HepG2 (cell line): ENCODE measurements at regions not wholly inside any gene's neighbourhood (a gene's known extent, or its start where the extent isn't known, plus 50 kb on each side); places are given as distances from the start of the nearest gene placed in this dataset.

ENCODE experiments used
- CREB1 ChIP-seq, 2 experiments: fragments of 450-650 bp in 1 of 2; IDR thresholded peaks; 2 replicates each; pipeline ENCODE4 v1.6.1; 2016 to 2017; ENCODE audit warnings: control low read depth in 1 of 2, mild to moderate bottlenecking in 1 of 2, missing compliant biosample characterization in 1 of 2, missing genetic modification characterization in 1 of 2
- GABPA ChIP-seq, 2 experiments: IDR thresholded peaks; 2 replicates each; pipeline ENCODE4 v1.6.1; 2011 to 2016; ENCODE audit warnings: low read depth in 2 of 2, low read length in 1 of 2, missing biosample characterization in 1 of 2, missing genetic modification characterization in 1 of 2
- KAT2B ChIP-seq: fragments of 150-350 bp; IDR thresholded peaks from 2 replicates; pipeline ENCODE4 v1.6.1; 2014; ENCODE audit warnings: low read depth, low read length, borderline replicate concordance
- POLR2A ChIP-seq, 2 experiments: IDR thresholded peaks; 2 replicates each; pipeline ENCODE4 v1.6.1; 2011; ENCODE audit warnings: low read depth in 2 of 2, low read length in 2 of 2, mild to moderate bottlenecking in 1 of 2, moderate library complexity in 1 of 2; ENCODE audit not compliant: insufficient read depth in 1 of 2
- SMAD3 ChIP-seq: sonication (generic); formaldehyde crosslinking; IDR thresholded peaks from 2 replicates; pipeline ENCODE4 v1.4.0; 2020; ENCODE audit warnings: missing genetic modification reagents
- ZFP37 ChIP-seq: sonication (generic); formaldehyde crosslinking; IDR thresholded peaks from 2 replicates; pipeline ENCODE4 v1.4.0; 2020; ENCODE audit warnings: missing genetic modification reagents, borderline replicate concordance
- ZSCAN20 ChIP-seq: sonication (generic); formaldehyde crosslinking; IDR thresholded peaks from 2 replicates; pipeline ENCODE4 v1.4.0; 2020; ENCODE audit warnings: missing genetic modification reagents, mild to moderate bottlenecking, borderline replicate concordance
- TF ChIP-seq, protein P1 (sequence below): sonication (generic); formaldehyde crosslinking; conservative IDR thresholded peaks from 2 replicates; pipeline ENCODE4 v1.4.0; 2020; ENCODE audit warnings: missing genetic modification reagents
- TF ChIP-seq, protein P2 (sequence below): sonication (generic); formaldehyde crosslinking; IDR thresholded peaks from 2 replicates; pipeline ENCODE4 v1.8.1; 2023; ENCODE audit warnings: missing genetic modification reagents, inconsistent platforms, borderline replicate concordance
- TF ChIP-seq, protein P3 (sequence below): sonication (generic); formaldehyde crosslinking; IDR thresholded peaks from 2 replicates; pipeline ENCODE4 v1.5.0; 2020; ENCODE audit warnings: mild to moderate bottlenecking, missing genetic modification reagents, moderate library complexity

DNA sequence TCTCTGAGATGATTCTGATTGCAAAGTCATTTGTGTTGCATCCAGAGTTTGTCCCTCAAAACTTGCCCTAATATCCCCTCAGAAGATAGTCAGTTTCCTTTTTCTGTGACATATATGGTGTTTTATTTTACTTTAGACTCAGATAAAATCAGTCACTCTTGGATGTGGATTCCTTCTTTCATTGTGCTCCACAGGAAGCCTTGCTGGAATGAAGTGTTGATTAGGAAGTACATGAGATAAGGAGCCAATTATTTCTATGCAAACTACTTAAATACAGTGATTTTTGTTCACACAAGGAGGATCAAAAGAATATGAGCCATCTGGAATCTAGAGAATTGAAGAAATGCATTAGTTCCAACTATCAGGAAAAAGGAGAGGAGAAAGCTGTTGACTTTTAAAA lies 107.6 kb upstream of the RXFP2 start:
- TF ChIP-seq GABPA (IDR thresholded peaks at IDR 0.05; ENCODE audit: low read depth, low read length) (no peak), GABPA (CRISPR knock-in tag; IDR thresholded peaks at IDR 0.05; ENCODE audit: low read depth) (no peak), ZSCAN20 (CRISPR knock-in tag) (no peak), CREB1 (IDR thresholded peaks at IDR 0.05) (no peak), CREB1 (CRISPR knock-in tag; IDR thresholded peaks at IDR 0.05) (no peak), ZFP37 (CRISPR knock-in tag) (no peak), POLR2A (IDR thresholded peaks at IDR 0.05; ENCODE audit: insufficient read depth in 1 of 2, low read depth in 2 of 2, low read length in 2 of 2) (no peak), KAT2B (no peak), SMAD3 (no peak)
- TF ChIP-seq, protein P1, sequence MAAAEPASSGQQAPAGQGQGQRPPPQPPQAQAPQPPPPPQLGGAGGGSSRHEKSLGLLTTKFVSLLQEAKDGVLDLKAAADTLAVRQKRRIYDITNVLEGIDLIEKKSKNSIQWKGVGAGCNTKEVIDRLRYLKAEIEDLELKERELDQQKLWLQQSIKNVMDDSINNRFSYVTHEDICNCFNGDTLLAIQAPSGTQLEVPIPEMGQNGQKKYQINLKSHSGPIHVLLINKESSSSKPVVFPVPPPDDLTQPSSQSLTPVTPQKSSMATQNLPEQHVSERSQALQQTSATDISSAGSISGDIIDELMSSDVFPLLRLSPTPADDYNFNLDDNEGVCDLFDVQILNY (CRISPR knock-in tag): no peak
- TF ChIP-seq, protein P2, sequence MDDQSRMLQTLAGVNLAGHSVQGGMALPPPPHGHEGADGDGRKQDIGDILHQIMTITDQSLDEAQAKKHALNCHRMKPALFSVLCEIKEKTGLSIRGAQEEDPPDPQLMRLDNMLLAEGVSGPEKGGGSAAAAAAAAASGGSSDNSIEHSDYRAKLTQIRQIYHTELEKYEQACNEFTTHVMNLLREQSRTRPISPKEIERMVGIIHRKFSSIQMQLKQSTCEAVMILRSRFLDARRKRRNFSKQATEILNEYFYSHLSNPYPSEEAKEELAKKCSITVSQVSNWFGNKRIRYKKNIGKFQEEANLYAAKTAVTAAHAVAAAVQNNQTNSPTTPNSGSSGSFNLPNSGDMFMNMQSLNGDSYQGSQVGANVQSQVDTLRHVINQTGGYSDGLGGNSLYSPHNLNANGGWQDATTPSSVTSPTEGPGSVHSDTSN (CRISPR knock-in tag): no peak
- TF ChIP-seq, protein P3, sequence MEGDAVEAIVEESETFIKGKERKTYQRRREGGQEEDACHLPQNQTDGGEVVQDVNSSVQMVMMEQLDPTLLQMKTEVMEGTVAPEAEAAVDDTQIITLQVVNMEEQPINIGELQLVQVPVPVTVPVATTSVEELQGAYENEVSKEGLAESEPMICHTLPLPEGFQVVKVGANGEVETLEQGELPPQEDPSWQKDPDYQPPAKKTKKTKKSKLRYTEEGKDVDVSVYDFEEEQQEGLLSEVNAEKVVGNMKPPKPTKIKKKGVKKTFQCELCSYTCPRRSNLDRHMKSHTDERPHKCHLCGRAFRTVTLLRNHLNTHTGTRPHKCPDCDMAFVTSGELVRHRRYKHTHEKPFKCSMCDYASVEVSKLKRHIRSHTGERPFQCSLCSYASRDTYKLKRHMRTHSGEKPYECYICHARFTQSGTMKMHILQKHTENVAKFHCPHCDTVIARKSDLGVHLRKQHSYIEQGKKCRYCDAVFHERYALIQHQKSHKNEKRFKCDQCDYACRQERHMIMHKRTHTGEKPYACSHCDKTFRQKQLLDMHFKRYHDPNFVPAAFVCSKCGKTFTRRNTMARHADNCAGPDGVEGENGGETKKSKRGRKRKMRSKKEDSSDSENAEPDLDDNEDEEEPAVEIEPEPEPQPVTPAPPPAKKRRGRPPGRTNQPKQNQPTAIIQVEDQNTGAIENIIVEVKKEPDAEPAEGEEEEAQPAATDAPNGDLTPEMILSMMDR: no peak
